ENCODE measurements at regions not wholly inside any gene's neighbourhood (a gene's known extent, or its start where the extent isn't known, plus 50 kb on each side); places are given as distances from the start of the nearest gene placed in this dataset.

GRCh38 chr13:63651394-63651793, 2235.7 kb upstream of the PCDH20 start:
- H3K4me1 ChIP-seq: no peaks in the 10 kb centered on the region
- 88 to 96% methylated on average over 1 of the region's 1 CpG for WGBS, 2 donors
- intact Hi-C loops (cut with DNase I): no loop called here
- no peak for FAIRE-seq
- H3K4me3 ChIP-seq: no peak overlapping the region
- no peak overlapping the region for H3K27ac ChIP-seq
- no peak for ATAC-seq
- no peaks in the 10 kb centered on the region for H3K36me3 ChIP-seq
- TF ChIP-seq CTCF (IDR thresholded peaks at IDR 0.05): no peak
- H3K9me3 ChIP-seq: no peaks in the 10 kb centered on the region
- DNase-seq: no peak
- H3K27me3 ChIP-seq: peaks cover 0 to 2% (median 0%) of the 10 kb centered on the region in 4 donors

GRCh38 chr13:63643543-63643942, 2227.9 kb upstream of the PCDH20 start:
- no peaks in the 10 kb centered on the region for H3K4me1 ChIP-seq
- no peaks in the 10 kb centered on the region for H3K36me3 ChIP-seq
- no peak for TF ChIP-seq CTCF (IDR thresholded peaks at IDR 0.05)
- H3K4me3 ChIP-seq: no peak overlapping the region
- peaks cover 0 to 2% (median 0%) of the 10 kb centered on the region in 4 donors for H3K27me3 ChIP-seq
- intact Hi-C loops (cut with DNase I): no loop called here
- ATAC-seq (no peak), DNase-seq (no peak), FAIRE-seq (no peak)
- no peaks in the 10 kb centered on the region for H3K9me3 ChIP-seq
- WGBS, 2 donors: 37 to 63% methylated on average over 1 of the region's 1 CpG
- no peak overlapping the region for H3K27ac ChIP-seq

GRCh38 chr13:63636316-63636993, 2220.8 kb upstream of the PCDH20 start:
- intact Hi-C loops (cut with DNase I): no loop called here
- FAIRE-seq: no peak
- Histone ChIP-seq H3K36me3 (no peaks in the 10 kb centered on the region), H3K27me3 (no peaks in the 10 kb centered on the region), H3K4me3 (peak overlapping the region in 2 of 4 donors; percentile 22 to 26), H3K9me3 (no peaks in the 10 kb centered on the region), H3K27ac (no peak overlapping the region), H3K4me1 (no peaks in the 10 kb centered on the region)
- WGBS, 2 donors: 11 to 15% methylated on average over 6 of the region's 6 CpGs
- ATAC-seq: peak in 3 of 4 donors; percentile 56 to 81 (median 79)
- DNase-seq: no peak
- TF ChIP-seq CTCF (IDR thresholded peaks at IDR 0.05): no peak

- Histone ChIP-seq H3K27ac (no peak overlapping the region), H3K4me1 (no peaks in the 10 kb centered on the region), H3K27me3 (no peaks in the 10 kb centered on the region), H3K4me3 (no peak overlapping the region), H3K9me3 (no peaks in the 10 kb centered on the region), H3K36me3 (no peaks in the 10 kb centered on the region)
- no peak for DNase-seq
- TF ChIP-seq CTCF (IDR thresholded peaks at IDR 0.05): no peak
- FAIRE-seq: no peak
- WGBS, 2 donors: 54 to 67% methylated on average over 3 of the region's 3 CpGs
- intact Hi-C loops (cut with DNase I): no loop called here
- no peak for ATAC-seq
These were observed 2216.7 kb upstream of the PCDH20 start for GRCh38 chr13:63632321-63632720.

GRCh38 chr13:63631006-63631405, 2215.4 kb upstream of the PCDH20 start:
- ATAC-seq (no peak), FAIRE-seq (no peak), DNase-seq (no peak)
- Histone ChIP-seq H3K4me1 (no peaks in the 10 kb centered on the region), H3K4me3 (no peak overlapping the region), H3K27me3 (no peaks in the 10 kb centered on the region), H3K36me3 (no peaks in the 10 kb centered on the region), H3K27ac (no peak overlapping the region), H3K9me3 (no peaks in the 10 kb centered on the region)
- intact Hi-C loops (cut with DNase I): no loop called here
- 71 to 88% methylated on average over 3 of the region's 3 CpGs for WGBS, 2 donors
- no peak for TF ChIP-seq CTCF (IDR thresholded peaks at IDR 0.05)

Data from pancreas (tissue), 10 donors.